IMR-90 (cell line): ENCODE measurements at regions not wholly inside any gene's neighbourhood (a gene's known extent, or its start where the extent isn't known, plus 50 kb on each side); places are given as distances from the start of the nearest gene placed in this dataset.
A peak's percentile ranks its signal among the peaks of the same experiment; 100 is the strongest.

Source experiments
- CEBPB ChIP-seq: IDR thresholded peaks from 2 replicates; pipeline ENCODE4 v1.6.1; 2012; ENCODE audit warnings: low read depth, low read length, improper control_type of control experiment
- CTCF ChIP-seq: conservative IDR thresholded peaks from 2 replicates; pipeline ENCODE4 v1.5.1; 2012; ENCODE audit warnings: mild to moderate bottlenecking, low read depth, low read length, improper control_type of control experiment
- MAFK ChIP-seq: IDR thresholded peaks from 2 replicates; pipeline ENCODE4 v1.6.1; 2012; ENCODE audit warnings: low read depth, low read length, improper control_type of control experiment
- POLR2A ChIP-seq: IDR thresholded peaks from 2 replicates; pipeline ENCODE4 v1.6.1; 2012; ENCODE audit warnings: mild to moderate bottlenecking, low read depth, low read length
- RAD21 ChIP-seq: IDR thresholded peaks from 2 replicates; pipeline ENCODE4 v1.6.1; 2012; ENCODE audit warnings: low read length, improper control_type of control experiment
- RCOR1 ChIP-seq: IDR thresholded peaks from 2 replicates; pipeline ENCODE4 v1.6.1; 2012; ENCODE audit warnings: mild to moderate bottlenecking, low read length, improper control_type of control experiment; ENCODE audit not compliant: insufficient replicate concordance
- SMC3 ChIP-seq: fragments of 150-350 bp; IDR thresholded peaks from 2 replicates; pipeline ENCODE4 v1.6.1; 2016; ENCODE audit warnings: low read depth, mild to moderate bottlenecking, antibody characterized with exemption, low read length, moderate library complexity
- TF ChIP-seq, protein P1 (sequence below): fragments of 150-350 bp; IDR thresholded peaks from 2 replicates; pipeline ENCODE4 v1.6.1; 2016; ENCODE audit warnings: low read depth, mild to moderate bottlenecking, low read length, moderate library complexity, borderline replicate concordance

GRCh38 chr1:196143602-196144342, 464.5 kb downstream of the KCNT2 start:
- TF ChIP-seq CTCF = 0 out of 2 replicates have a peak, but pooled peaks have one; percentile 3
- no peak for TF ChIP-seq POLR2A
- TF ChIP-seq MAFK = peak; percentile 93
- TF ChIP-seq RCOR1 = no peak
- TF ChIP-seq RAD21 = no peak
- no peak for TF ChIP-seq CEBPB
- TF ChIP-seq, protein P1, sequence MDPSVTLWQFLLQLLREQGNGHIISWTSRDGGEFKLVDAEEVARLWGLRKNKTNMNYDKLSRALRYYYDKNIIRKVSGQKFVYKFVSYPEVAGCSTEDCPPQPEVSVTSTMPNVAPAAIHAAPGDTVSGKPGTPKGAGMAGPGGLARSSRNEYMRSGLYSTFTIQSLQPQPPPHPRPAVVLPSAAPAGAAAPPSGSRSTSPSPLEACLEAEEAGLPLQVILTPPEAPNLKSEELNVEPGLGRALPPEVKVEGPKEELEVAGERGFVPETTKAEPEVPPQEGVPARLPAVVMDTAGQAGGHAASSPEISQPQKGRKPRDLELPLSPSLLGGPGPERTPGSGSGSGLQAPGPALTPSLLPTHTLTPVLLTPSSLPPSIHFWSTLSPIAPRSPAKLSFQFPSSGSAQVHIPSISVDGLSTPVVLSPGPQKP = no peak
- TF ChIP-seq SMC3 = no peak
